OCI-M2 (cell line): ENCODE measurements at regions not wholly inside any gene's neighbourhood (a gene's known extent, or its start where the extent isn't known, plus 50 kb on each side); places are given as distances from the start of the nearest gene placed in this dataset.

Experiments
- DNase-seq: peaks from one replicate; lab custom pipeline; 2025; ENCODE audit not compliant: unreplicated experiment; lab: John Stamatoyannopoulos, UW

GRCh38 chr2:123695426-123695825 is 329.7 kb upstream of the CNTNAP5 start:
- DNase-seq: no peak

GRCh38 chr2:123696021-123696420 is 329.1 kb upstream of the CNTNAP5 start:
- no peak for DNase-seq

GRCh38 chr2:123696799-123697410 is 328.2 kb upstream of the CNTNAP5 start:
- DNase-seq: peak; percentile 53

GRCh38 chr2:123715467-123715982 is 309.6 kb upstream of the CNTNAP5 start:
- no peak for DNase-seq

GRCh38 chr2:123717636-123718334 is 307.3 kb upstream of the CNTNAP5 start:
- DNase-seq: no peak

- no peak for DNase-seq
Measured at GRCh38 chr2:123720760-123721159, 304.3 kb upstream of the CNTNAP5 start.

- DNase-seq: no peak
Measured at GRCh38 chr2:123723706-123724105, 301.4 kb upstream of the CNTNAP5 start.

- no peak for DNase-seq
Measured at GRCh38 chr2:123732563-123732962, 292.5 kb upstream of the CNTNAP5 start.

GRCh38 chr2:123737371-123737770 is 287.7 kb upstream of the CNTNAP5 start:
- no peak for DNase-seq

GRCh38 chr2:123738643-123739042 is 286.4 kb upstream of the CNTNAP5 start:
- DNase-seq: no peak

- DNase-seq: no peak
Measured at GRCh38 chr2:123746006-123746405, 279.1 kb upstream of the CNTNAP5 start.

GRCh38 chr2:123747326-123747725 is 277.8 kb upstream of the CNTNAP5 start:
- no peak for DNase-seq

GRCh38 chr2:123762221-123762620 is 262.9 kb upstream of the CNTNAP5 start:
- no peak for DNase-seq

- DNase-seq: no peak
Measured at GRCh38 chr2:123768233-123768632, 256.9 kb upstream of the CNTNAP5 start.

- DNase-seq: no peak
Measured at GRCh38 chr2:123769001-123769400, 256.1 kb upstream of the CNTNAP5 start.

GRCh38 chr2:123770996-123771720 is 253.9 kb upstream of the CNTNAP5 start:
- no peak for DNase-seq

GRCh38 chr2:123771928-123772632 is 253.0 kb upstream of the CNTNAP5 start:
- DNase-seq: peak; percentile 4

GRCh38 chr2:123777116-123777515 is 248.0 kb upstream of the CNTNAP5 start:
- no peak for DNase-seq

GRCh38 chr2:123783164-123783563 is 241.9 kb upstream of the CNTNAP5 start:
- DNase-seq: no peak

GRCh38 chr2:123785332-123785731 is 239.8 kb upstream of the CNTNAP5 start:
- DNase-seq: no peak

- no peak for DNase-seq
Measured at GRCh38 chr2:123791207-123791606, 233.9 kb upstream of the CNTNAP5 start.
